HG02973 (cell line): ENCODE measurements at regions not wholly inside any gene's neighbourhood (a gene's known extent, or its start where the extent isn't known, plus 50 kb on each side); places are given as distances from the start of the nearest gene placed in this dataset.
"Not testable (repeated sequence)": the region's sequence is repeated elsewhere in the genome, so short reads cannot be mapped to it uniquely, and the experiment has no call there.

Experiments used
- ATAC-seq: cut with Tn5 transposase; IDR thresholded peaks from one replicate; pipeline ENCODE4 v1.9.1; 2021; ENCODE audit warnings: moderate library complexity; ENCODE audit not compliant: unreplicated experiment

- no peak for ATAC-seq
These were observed 206.4 kb downstream of the LRRK2 start for GRCh38 chr12:40431169-40431568.

DNA sequence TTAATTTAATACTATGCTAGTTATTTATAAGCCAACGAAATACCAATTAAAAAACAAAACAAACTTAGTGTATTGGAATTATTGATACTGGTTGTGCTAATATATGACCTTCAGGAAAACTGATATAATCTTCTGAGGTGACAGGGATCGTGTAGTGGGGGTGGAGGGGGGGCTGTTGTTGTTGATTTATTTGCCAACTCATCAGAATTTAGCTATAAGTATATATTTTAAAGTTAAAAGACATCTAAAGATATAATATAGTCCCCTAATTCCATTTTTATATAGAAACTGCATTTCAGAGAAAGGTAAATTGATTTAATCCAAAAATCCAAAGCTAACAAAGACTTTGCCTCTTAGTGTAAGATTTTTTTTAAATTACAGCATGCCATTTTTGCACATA, 210.5 kb downstream of the LRRK2 start:
- no peak for ATAC-seq

DNA sequence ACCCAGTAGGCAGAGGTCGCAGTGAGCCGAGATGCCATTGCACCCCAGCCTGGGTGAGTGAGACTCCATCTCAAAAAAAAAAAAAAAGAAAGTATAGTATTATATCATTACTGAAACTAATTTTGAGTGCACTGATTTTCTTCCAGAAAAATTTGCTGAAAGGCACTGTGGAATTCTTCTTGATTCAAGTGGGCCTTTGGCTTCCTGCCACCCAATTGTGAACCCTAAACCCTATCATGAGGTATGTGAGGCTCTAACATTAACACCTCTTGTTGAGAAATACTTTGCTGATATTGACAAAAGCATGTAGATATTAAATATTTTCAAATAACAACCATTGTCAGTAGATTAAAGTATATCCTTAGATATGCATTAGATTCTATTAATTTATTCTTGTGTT, 211.2 kb downstream of the LRRK2 start:
- no peak for ATAC-seq

GRCh38 chr12:40436564-40436963, 211.8 kb downstream of the LRRK2 start:
- no peak for ATAC-seq

GRCh38 chr12:40439771-40440492, 215.1 kb downstream of the LRRK2 start:
- no peak for ATAC-seq

DNA sequence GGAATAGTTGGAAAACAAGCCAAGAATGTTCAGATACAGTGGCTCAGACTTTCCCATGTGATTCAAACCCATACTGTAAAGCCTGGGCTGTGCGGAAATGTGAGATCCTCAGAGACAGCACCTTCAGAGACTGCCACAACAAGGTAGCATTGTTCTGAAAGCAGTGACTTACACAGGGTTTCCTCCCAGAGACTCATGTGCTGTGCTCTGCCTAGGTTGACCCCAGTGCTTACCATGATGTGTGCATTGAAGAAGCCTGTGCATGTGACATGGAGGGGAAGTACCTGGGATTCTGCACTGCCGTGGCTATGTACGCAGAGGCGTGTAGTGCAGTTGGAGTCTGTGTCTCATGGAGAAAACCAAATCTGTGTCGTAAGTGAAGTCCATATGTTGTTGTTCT, 219.4 kb downstream of the LRRK2 start:
- ATAC-seq, result no peak

DNA sequence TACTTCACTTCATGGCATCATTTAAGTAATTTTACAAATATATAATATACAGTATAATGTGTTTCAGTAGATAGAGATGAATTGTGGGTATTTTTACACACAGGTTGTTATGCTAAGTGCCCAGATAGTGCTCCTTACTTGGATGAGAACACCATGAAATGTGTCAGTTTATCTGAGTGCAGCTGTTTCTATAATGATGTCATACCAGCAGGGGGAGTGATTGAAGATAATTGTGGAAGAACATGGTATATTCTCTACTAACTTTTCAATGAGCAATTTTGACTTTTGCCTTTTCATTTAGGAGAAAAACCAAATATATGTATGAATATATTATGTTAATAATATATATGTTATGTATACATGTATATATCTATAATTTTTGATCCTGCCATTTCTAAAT, 221.6 kb downstream of the LRRK2 start:
- peak; percentile 62 for ATAC-seq

DNA sequence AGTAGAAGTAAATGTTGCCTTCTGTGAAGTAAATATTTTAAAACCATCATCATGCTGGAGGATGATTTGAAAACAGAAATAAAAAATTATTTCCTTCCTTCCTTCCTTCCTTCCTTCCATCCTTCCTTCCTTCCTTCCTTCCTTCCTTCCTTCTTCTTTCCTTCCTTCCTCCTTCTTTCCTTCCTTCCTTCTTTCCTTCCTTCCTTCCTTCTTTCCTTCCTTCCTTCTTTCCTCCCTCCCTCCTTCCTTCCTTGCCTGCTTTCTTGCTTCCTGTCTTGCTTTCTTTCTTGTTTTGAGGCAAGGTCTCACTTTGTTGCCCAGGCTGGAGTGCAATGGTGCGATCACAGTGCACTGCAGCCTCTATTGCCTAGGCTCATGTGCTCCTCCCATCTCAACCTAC, 223.7 kb downstream of the LRRK2 start:
- ATAC-seq, result not testable (repeated sequence)

DNA sequence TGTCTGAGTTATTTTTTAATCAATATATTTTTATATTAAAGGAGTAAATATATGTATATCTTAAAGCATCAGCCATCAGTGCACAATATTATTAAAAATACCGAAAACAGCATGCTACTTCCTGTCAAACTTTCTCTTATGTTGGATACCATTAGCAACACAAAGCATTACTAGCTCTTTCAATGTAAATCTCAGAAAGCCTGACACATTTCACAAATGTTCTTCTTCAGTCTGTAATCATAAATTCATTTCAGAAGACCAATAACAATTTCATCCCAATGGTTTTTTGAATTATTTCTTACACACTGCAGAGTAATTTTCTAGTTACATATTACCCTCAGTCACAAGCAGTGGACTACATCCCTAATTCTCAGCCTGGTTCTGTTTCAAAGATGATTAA, 226.9 kb downstream of the LRRK2 start:
- no peak for ATAC-seq

DNA sequence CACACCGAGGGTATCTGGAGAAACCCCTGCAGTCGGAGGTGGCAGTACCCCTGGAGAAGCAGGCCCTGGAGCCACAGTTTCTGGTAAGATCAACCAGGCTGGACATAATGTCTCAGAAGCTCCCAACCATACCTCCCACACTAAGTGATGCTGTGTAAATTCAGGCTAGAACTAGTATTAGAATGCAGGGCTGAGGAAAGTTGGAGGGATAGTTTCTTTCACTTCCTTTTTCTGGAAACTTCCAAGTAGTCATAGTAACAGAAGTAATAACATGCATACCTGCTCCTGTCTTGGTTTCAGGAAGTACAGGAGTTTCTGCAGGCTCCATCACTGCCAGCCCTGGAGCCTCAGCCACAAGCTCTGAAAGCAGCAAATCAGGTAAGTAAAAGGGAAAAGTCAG, 228.1 kb upstream of the CNTN1 start:
- no peak for ATAC-seq

DNA sequence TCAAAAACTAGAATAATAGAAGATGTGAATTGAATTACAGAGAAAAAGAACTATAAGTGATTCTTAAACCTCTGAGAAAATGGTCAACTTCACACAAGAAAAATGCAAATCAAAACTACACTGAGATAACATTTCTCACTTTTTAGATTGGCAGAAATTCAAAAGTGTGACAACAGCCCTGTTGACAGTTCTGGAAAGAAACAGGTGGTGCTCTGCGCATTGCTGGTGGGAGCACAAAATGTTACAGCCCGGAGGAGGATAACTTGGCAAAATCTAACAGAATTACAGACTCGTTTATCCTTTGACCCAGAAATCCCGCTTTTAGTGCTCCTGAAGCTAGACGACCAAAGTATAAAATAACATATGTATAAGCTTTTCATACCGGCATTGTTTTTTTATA, 222.5 kb upstream of the CNTN1 start:
- ATAC-seq, result no peak

DNA sequence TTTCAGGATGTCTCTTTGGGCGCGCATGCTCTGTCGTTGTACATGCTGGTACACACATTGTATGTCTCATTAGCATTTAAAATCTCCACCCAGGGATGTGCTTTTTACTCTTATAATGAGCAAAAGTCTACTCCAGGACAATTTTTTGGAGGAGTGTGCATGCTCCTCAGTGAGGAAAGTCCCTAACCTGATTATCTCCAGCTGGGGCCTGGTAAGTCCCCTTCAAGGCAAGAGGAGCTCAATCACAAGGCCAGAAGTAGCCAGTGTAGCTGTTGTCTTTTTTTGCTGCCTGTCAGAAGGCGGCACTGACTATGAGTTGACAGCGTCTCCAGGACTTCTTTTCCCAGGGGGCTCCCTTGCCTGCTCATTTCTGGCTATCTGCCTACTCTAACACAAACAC, 218.3 kb upstream of the CNTN1 start:
- ATAC-seq, result no peak

- ATAC-seq, result no peak
These were observed 217.6 kb upstream of the CNTN1 start for GRCh38 chr12:40474630-40475029.

DNA sequence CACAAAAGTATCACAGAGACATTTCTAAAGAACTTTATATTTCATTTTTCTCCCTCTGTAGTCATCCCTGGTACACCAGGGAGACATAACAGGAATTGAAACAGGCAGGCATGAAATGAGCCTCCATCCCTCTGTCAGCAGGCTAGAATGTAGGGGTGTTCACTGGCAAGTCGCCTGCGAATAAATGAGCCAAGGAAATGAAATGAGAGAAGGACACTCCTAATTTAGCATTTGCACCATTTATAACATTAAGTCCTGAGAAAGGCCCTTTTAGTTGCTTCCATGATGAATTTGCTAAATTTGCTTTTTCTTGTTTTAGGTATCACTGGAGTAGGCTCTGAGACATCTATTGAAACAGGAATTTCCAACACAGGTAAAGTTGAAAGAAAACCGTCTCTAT, 192.4 kb upstream of the CNTN1 start:
- no peak for ATAC-seq

DNA sequence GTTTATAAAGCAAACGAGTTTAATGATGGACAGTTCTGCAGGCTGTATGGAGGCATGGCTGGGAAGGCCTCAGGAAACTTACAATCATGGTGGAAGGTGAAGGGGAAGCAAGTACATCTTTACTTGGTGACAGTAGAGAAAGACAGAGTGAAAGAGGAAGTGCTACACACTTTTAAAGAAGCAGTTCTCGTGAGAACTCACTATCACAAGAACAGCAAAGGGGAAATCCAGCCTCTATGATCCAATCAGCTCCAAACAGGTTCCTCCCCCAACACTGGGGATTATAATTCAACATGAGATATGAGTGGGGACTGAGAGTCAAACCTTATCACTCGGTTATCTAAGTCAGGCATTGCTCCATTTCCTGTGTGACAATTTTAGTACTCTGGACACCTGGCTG, 189.9 kb upstream of the CNTN1 start:
- peak; percentile 46 for ATAC-seq

GRCh38 chr12:40505327-40505726, 186.9 kb upstream of the CNTN1 start:
- ATAC-seq, result no peak

DNA sequence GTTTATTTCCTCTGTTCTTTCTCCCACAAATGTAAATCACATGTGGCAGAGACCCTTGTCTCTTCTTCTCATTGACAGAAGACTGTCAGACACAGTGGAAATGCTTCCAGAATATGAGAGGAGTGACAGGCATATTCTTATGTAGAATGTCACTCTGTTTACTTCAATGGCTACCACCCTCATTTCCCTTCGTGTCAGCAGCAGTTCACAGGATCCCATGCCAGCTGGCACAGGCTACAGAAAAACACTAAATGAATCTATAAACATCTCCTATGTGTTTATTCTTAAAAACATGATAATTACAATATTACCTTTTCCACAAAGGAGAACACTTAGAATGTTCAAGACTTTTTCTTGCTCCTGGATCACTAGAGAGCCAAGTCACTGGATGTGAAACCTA, 183.8 kb upstream of the CNTN1 start:
- no peak for ATAC-seq

- ATAC-seq, result no peak
These were observed 180.9 kb upstream of the CNTN1 start for GRCh38 chr12:40511341-40511740.

DNA sequence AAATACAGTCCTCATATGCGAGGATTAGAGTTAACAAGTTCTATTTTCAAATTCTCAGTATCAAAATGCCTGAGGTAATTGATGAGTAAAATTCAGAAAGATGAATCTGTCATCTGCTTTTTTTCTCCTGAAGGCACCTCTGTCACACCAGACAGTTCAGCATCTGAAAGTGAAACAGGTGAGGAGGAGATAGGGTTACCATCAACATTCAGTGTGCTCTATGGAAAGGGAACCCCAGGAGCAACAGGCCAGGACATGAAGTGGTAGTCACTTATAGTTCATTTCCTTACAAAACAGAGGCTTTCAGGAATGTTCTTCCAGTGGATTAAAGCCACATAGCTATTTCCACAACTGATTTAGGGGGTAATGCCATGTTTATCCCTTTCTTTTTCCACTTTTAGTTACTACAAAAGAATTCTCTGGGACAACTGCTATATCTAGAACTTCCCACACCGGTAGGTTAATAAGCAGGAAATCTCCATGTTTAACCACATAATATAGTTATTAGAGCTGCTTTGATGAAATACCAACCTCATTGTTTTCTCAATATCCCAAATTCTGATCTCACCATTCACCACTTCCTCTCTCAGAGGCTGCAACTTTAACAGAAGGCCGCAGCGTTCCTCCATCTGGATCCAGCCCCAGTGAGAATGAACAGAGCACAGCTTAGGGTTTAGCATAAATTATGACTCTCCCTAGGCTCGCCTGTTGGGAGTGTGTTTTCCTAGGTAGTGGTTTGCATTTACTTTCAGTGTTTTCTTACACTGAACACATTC, 177.0 kb upstream of the CNTN1 start:
- ATAC-seq, result peak; percentile 83

DNA sequence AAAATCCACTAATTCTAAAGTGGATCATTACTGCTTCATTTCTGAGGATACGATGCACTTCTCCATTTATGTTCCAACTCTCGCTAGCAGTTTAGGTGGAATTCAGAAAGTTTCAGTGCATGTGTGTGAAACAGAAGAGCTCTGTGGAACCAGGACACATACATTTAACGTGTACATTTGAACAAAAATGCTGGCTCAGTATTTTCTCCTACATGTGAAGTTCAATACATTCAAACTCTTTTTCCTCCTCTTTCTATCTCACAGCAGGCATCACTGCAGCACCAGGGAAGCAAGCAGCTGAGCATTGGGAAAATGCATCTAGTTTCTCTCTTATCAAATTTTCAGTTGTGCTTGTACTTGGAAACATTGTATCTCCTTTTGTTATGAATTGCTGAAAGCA, 169.4 kb upstream of the CNTN1 start:
- ATAC-seq, result no peak

DNA sequence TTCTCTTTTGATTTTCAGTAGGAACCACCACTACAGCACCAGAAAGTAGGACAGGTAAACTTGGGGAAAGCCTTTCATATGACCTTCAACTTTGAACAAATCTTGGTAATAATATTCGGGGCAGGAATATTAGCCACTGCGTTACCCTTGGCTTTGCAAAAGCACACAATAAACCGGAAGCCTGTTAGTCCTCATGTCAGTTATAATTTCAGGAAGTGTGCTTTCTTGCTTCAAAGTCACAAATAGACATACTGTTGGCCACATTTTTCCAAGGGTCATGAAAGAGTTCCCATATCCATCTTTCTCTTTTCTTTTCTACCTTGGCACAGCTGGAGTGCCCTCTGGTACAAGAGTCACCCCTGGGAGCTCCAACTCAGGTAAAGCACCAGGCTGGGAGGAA, 167.2 kb upstream of the CNTN1 start:
- no peak for ATAC-seq

- ATAC-seq, result no peak
These were observed 157.4 kb upstream of the CNTN1 start for GRCh38 chr12:40534828-40535227.

DNA sequence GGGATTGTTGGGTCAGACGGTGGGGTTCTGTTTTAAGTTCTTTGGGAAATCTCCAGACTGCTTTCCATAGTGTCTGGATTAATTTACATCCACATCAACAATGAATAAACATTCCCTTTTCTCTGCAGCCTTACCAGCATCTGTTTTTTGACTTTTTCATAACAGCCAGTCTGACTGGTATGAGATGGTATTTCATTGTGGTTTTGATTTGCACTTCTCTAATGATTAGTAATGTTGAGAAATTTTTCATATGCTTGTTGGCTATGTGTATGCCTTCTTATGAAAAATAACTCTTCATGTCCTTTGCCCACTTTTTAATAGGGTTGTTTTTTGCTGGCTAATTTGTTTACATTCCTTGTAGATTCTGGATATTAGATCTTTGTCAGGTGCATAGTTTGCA, 140.8 kb upstream of the CNTN1 start:
- no peak for ATAC-seq
